ENCODE measurements at regions not wholly inside any gene's neighbourhood (a gene's known extent, or its start where the extent isn't known, plus 50 kb on each side); places are given as distances from the start of the nearest gene placed in this dataset.

- no peak for TF ChIP-seq TEAD4 (CRISPR knock-in tag; IDR thresholded peaks at IDR 0.05)
- no peak for TF ChIP-seq CTCF (IDR thresholded peaks at IDR 0.05)
- no peak for TF ChIP-seq GRHL2 (CRISPR knock-in tag; IDR thresholded peaks at IDR 0.05; ENCODE audit: insufficient replicate concordance, severe bottlenecking)
- TF ChIP-seq SP1 (CRISPR knock-in tag; conservative IDR thresholded peaks at IDR 0.05) = no peak
- TF ChIP-seq, protein P1, sequence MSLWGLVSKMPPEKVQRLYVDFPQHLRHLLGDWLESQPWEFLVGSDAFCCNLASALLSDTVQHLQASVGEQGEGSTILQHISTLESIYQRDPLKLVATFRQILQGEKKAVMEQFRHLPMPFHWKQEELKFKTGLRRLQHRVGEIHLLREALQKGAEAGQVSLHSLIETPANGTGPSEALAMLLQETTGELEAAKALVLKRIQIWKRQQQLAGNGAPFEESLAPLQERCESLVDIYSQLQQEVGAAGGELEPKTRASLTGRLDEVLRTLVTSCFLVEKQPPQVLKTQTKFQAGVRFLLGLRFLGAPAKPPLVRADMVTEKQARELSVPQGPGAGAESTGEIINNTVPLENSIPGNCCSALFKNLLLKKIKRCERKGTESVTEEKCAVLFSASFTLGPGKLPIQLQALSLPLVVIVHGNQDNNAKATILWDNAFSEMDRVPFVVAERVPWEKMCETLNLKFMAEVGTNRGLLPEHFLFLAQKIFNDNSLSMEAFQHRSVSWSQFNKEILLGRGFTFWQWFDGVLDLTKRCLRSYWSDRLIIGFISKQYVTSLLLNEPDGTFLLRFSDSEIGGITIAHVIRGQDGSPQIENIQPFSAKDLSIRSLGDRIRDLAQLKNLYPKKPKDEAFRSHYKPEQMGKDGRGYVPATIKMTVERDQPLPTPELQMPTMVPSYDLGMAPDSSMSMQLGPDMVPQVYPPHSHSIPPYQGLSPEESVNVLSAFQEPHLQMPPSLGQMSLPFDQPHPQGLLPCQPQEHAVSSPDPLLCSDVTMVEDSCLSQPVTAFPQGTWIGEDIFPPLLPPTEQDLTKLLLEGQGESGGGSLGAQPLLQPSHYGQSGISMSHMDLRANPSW (CRISPR knock-in tag; conservative IDR thresholded peaks at IDR 0.05; ENCODE audit: low read depth) = no peak
- TF ChIP-seq HMGA2 (CRISPR knock-in tag; IDR thresholded peaks at IDR 0.05) = no peak
- no peak for TF ChIP-seq JUN (CRISPR knock-in tag; IDR thresholded peaks at IDR 0.05)
- no peak for TF ChIP-seq MXD4 (CRISPR knock-in tag; IDR thresholded peaks at IDR 0.05; ENCODE audit: borderline replicate concordance)
- TF ChIP-seq GABPB1 (CRISPR knock-in tag; IDR thresholded peaks at IDR 0.05) = no peak
These were observed 555.3 kb upstream of the C16orf82 start for GRCh38 chr16:26511463-26511862.
